ENCODE measurements at regions not wholly inside any gene's neighbourhood (a gene's known extent, or its start where the extent isn't known, plus 50 kb on each side); places are given as distances from the start of the nearest gene placed in this dataset.
A peak's percentile ranks its signal among the peaks of the same experiment; 100 is the strongest.

DNA sequence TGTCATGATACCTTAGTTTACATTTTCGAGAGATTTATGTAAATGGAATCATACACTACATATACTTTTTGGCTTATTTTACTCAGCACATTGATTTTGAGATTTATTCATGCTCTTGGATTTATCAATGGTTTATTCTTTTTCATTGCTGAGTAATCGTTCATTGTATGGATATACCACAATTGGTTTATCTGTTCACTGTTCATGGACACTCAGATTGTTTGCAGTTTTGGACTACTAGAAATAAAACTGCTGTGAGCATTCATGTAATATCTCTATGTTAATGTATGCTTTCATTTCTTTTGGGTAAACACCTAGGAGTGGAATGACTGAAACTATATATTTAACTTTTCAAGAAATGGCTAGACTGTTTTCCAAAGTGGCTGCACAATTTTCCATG is 550.9 kb upstream of the ADAMTS9 start:
- no peak overlapping the region for H3K4me3 ChIP-seq (ENCODE audit: low read depth, low read length)
- H3K9me3 ChIP-seq (ENCODE audit: control insufficient read depth, insufficient read depth, low read length), result no peaks in the 10 kb centered on the region
- H3K27ac ChIP-seq (ENCODE audit: low read depth, low read length), result no peak overlapping the region
- H3K27me3 ChIP-seq (ENCODE audit: control insufficient read depth, insufficient read depth, low read length), result no peaks in the 10 kb centered on the region
- H3K36me3 ChIP-seq (ENCODE audit: control insufficient read depth, insufficient read depth, low read length), result no peaks in the 10 kb centered on the region
- no peak for DNase-seq (ENCODE audit: low read depth in 4 of 6, low spot score in 6 of 6)
- no peaks in the 10 kb centered on the region for H3K4me1 ChIP-seq (ENCODE audit: control insufficient read depth, insufficient read depth, low read length)
- WGBS (ENCODE audit: insufficient coverage), result no CpG with 5 or more reads among the region's 2 CpGs

DNA sequence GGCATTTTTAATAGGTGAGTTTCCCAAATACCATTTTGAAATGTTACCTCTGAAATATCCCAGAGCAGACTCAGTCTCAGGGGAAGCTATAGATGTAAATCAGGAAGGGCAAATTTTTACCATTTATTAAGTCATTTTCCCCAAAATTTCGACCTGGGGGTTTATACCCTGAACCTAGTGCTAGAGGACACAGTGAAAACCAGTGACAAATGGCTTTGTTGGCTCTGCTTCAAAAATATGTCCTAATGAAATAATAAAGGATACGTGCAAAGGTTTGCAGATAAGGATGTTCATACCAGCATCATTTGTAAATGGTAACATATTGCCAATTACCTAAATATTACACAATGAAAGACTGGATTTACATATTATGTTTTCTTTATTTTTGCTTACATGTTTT is 546.7 kb upstream of the ADAMTS9 start:
- DNase-seq (ENCODE audit: low read depth in 4 of 6, low spot score in 6 of 6), result no peak
- Histone ChIP-seq H3K36me3 (ENCODE audit: control insufficient read depth, insufficient read depth, low read length) (no peaks in the 10 kb centered on the region), H3K27me3 (ENCODE audit: control insufficient read depth, insufficient read depth, low read length) (no peaks in the 10 kb centered on the region), H3K4me3 (ENCODE audit: low read depth, low read length) (no peak overlapping the region), H3K9me3 (ENCODE audit: control insufficient read depth, insufficient read depth, low read length) (no peaks in the 10 kb centered on the region), H3K4me1 (ENCODE audit: control insufficient read depth, insufficient read depth, low read length) (no peaks in the 10 kb centered on the region), H3K27ac (ENCODE audit: low read depth, low read length) (no peak overlapping the region)
- WGBS (ENCODE audit: insufficient coverage), result no CpG with 5 or more reads among the region's 2 CpGs

DNA sequence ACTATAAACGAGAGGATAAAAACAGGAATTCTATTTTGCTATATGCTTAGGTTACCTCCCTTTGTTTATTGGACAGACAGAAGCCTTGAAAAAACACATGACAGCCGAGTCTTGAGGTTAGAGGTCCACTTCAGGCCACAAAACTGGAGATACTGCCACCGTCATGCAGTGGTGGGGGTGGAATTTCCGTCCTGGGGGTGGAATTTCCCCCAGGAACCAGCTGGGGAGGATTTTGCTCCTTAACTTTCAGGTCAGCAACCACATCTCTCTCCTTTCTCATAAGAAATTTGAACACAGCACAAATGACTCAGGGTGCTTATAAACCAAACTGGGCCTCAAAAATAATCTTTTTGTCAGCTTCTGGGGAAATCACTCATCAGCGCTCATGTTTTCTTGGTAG is 545.8 kb upstream of the ADAMTS9 start:
- no peaks in the 10 kb centered on the region for H3K4me1 ChIP-seq (ENCODE audit: control insufficient read depth, insufficient read depth, low read length)
- H3K27me3 ChIP-seq (ENCODE audit: control insufficient read depth, insufficient read depth, low read length), result no peaks in the 10 kb centered on the region
- no peak overlapping the region for H3K4me3 ChIP-seq (ENCODE audit: low read depth, low read length)
- no CpG with 5 or more reads among the region's 5 CpGs for WGBS (ENCODE audit: insufficient coverage)
- no peaks in the 10 kb centered on the region for H3K9me3 ChIP-seq (ENCODE audit: control insufficient read depth, insufficient read depth, low read length)
- DNase-seq (ENCODE audit: low read depth in 4 of 6, low spot score in 6 of 6), result no peak
- no peak overlapping the region for H3K27ac ChIP-seq (ENCODE audit: low read depth, low read length)
- no peaks in the 10 kb centered on the region for H3K36me3 ChIP-seq (ENCODE audit: control insufficient read depth, insufficient read depth, low read length)

DNA sequence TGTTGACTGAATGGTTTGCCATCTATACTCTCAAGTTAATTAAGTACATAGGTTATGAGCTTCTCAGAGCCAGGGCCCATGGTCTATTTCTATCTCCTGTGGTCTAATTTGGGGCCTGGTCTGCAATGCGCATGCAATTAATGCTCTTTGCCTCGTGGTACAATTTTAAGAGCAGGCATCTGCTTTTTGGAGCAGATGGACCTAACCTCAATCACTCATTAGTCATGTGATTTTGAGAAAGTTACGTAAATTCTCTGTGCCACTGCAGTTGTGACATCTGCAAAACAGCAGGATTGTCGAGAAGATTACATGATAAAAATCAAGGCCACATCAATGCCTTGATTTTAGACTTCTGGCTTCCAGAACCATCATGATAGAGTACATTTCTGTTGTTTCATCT is 543.7 kb upstream of the ADAMTS9 start:
- Histone ChIP-seq H3K27ac (ENCODE audit: low read depth, low read length) (no peak overlapping the region), H3K4me3 (ENCODE audit: low read depth, low read length) (no peak overlapping the region), H3K27me3 (ENCODE audit: control insufficient read depth, insufficient read depth, low read length) (no peaks in the 10 kb centered on the region), H3K36me3 (ENCODE audit: control insufficient read depth, insufficient read depth, low read length) (no peaks in the 10 kb centered on the region), H3K9me3 (ENCODE audit: control insufficient read depth, insufficient read depth, low read length) (no peaks in the 10 kb centered on the region), H3K4me1 (ENCODE audit: control insufficient read depth, insufficient read depth, low read length) (no peaks in the 10 kb centered on the region)
- no peak for DNase-seq (ENCODE audit: low read depth in 4 of 6, low spot score in 6 of 6)
- WGBS (ENCODE audit: insufficient coverage), result 84% methylated on average over 4 of the region's 4 CpGs

DNA sequence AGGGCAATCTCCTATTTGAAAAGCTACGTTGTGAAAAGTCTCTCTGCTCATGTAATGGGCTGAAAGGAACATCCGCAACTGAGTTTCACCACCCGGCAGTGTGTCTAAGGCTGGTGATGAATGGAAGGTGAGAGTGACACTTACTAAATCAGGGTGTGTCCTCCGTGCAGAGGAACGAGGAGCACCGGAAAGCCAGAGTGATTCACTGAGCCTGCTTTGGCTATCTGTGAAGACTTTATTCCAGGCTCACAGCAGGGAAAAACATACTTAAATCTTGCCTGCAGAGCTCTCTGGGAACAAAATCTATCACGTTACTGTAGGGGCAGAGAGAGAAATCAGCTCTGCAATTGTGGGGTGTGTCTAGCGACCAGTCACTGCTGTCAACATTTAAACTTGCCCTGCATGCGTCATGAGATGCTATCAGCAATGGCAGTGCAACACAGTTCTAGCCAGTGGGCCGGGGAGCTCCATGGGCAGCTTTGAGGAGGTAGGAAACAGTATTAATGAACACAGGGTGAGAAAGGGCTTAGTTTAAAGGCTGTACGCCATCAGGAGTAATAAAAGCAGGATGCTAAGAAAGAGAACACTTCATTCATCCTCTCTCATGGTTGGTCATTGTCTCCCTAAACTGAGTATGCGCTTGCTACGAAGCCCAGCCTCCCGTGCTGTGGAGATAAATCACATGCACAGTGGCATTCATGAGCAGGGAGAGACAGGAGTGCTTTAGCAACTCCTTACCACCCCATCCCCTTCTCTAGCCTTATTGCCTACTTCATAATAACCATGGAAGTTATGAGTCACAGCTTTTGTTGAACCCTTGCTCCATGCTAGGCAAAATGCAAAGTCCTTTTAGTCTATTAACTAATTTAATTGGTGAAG is 542.7 kb upstream of the ADAMTS9 start:
- Histone ChIP-seq H3K27me3 (ENCODE audit: control insufficient read depth, insufficient read depth, low read length) (no peaks in the 10 kb centered on the region), H3K4me3 (ENCODE audit: low read depth, low read length) (no peak overlapping the region), H3K27ac (ENCODE audit: low read depth, low read length) (no peak overlapping the region), H3K9me3 (ENCODE audit: control insufficient read depth, insufficient read depth, low read length) (no peaks in the 10 kb centered on the region), H3K4me1 (ENCODE audit: control insufficient read depth, insufficient read depth, low read length) (no peaks in the 10 kb centered on the region), H3K36me3 (ENCODE audit: control insufficient read depth, insufficient read depth, low read length) (no peaks in the 10 kb centered on the region)
- WGBS (ENCODE audit: insufficient coverage), result 44% methylated on average over 11 of the region's 14 CpGs
- peak in 2 of 6 donors; percentile 26 to 32 for DNase-seq (ENCODE audit: low read depth in 4 of 6, low spot score in 6 of 6)

DNA sequence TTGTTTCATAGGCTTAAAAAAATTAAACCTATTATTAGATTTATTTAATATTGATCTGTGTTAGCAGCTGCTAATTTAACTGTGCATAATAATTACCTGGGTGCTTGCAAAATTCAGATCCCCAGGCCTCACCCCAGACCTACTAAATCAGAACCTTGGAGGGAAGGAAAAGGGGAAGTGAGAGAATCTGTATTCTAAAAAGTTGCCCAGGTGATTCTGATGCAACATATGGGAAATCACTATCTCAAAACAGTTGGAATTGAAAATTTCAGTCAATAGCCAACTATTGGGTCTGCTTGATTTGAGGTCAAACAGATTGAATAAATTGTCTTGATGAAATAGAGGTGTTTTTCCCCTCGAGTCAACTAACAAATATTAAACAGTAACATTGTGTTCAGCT is 538.5 kb upstream of the ADAMTS9 start:
- Histone ChIP-seq H3K27me3 (ENCODE audit: control insufficient read depth, insufficient read depth, low read length) (no peaks in the 10 kb centered on the region), H3K27ac (ENCODE audit: low read depth, low read length) (no peak overlapping the region), H3K36me3 (ENCODE audit: control insufficient read depth, insufficient read depth, low read length) (no peaks in the 10 kb centered on the region), H3K4me3 (ENCODE audit: low read depth, low read length) (no peak overlapping the region), H3K9me3 (ENCODE audit: control insufficient read depth, insufficient read depth, low read length) (no peaks in the 10 kb centered on the region), H3K4me1 (ENCODE audit: control insufficient read depth, insufficient read depth, low read length) (no peaks in the 10 kb centered on the region)
- DNase-seq (ENCODE audit: low read depth in 4 of 6, low spot score in 6 of 6), result no peak
- no CpG with 5 or more reads among the region's 1 CpG for WGBS (ENCODE audit: insufficient coverage)

DNA sequence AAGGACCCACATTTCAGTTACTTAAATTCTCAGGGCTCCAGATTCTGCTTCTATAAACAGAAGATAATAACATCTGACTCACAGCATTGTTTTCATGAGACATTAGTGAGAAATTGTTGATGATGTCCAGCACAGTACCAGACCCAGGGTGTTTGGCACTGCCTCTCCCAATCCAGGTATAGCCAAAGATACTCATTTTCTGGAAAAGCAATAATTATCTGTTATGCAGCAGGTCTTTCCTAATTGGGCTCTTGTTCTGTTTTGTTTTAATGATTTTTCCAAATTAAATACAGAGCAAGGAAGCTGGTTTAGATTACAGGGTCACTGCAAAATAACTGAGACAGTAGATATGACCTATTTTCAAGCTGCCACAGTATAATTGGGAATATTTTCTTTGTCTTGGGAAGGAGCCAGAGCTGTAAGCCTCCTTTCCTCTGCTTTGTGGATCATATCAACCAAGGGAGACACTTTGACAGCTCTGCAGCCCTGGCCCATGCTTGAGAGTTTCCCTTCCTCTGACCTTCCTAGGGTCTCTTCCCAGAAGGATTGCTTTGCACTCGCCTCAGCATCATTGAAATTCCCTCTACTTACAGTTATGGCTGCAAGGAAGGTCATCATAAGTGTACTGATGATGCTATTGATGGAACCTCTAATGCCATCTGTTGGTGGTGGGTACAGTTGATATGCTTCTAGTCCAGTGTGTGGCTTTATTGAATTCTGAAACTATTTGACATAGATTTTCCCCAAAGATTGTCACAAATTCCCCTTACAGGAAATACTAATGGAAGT is 522.4 kb upstream of the ADAMTS9 start:
- no peak overlapping the region for H3K27ac ChIP-seq (ENCODE audit: low read depth, low read length)
- DNase-seq (ENCODE audit: low read depth in 4 of 6, low spot score in 6 of 6), result peak in 1 of 6 donors; percentile 30
- no peak overlapping the region for H3K4me3 ChIP-seq (ENCODE audit: low read depth, low read length)
- H3K27me3 ChIP-seq (ENCODE audit: control insufficient read depth, insufficient read depth, low read length), result no peaks in the 10 kb centered on the region
- H3K4me1 ChIP-seq (ENCODE audit: control insufficient read depth, insufficient read depth, low read length), result no peaks in the 10 kb centered on the region
- no peaks in the 10 kb centered on the region for H3K9me3 ChIP-seq (ENCODE audit: control insufficient read depth, insufficient read depth, low read length)
- H3K36me3 ChIP-seq (ENCODE audit: control insufficient read depth, insufficient read depth, low read length), result no peaks in the 10 kb centered on the region
- no CpG with 5 or more reads among the region's 1 CpG for whole genome bisulfite sequencing (ENCODE audit: insufficient coverage)

DNA sequence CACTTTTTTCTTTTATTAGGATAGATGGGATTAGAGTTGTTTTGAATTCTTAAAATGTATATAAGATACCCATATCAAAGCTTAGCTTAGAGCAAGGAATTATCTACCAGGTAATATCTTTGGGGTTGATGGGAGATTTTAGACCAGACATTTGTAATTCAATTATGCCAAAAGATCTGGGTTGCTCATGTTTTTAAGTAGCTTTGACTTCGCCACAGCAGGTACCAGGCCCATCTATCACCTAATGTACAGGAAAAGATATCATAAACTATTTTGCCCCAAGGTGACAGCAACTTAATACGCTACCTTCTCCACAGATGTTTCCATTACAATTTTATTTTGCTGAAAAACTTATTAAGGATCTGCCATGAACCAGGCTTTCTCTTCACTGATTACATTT is 514.6 kb upstream of the ADAMTS9 start:
- H3K27me3 ChIP-seq (ENCODE audit: control insufficient read depth, insufficient read depth, low read length), result no peaks in the 10 kb centered on the region
- no peak for DNase-seq (ENCODE audit: low read depth in 4 of 6, low spot score in 6 of 6)
- H3K36me3 ChIP-seq (ENCODE audit: control insufficient read depth, insufficient read depth, low read length), result no peaks in the 10 kb centered on the region
- WGBS (ENCODE audit: insufficient coverage), result 100% methylated on average over 1 of the region's 2 CpGs
- H3K27ac ChIP-seq (ENCODE audit: low read depth, low read length), result no peak overlapping the region
- no peaks in the 10 kb centered on the region for H3K9me3 ChIP-seq (ENCODE audit: control insufficient read depth, insufficient read depth, low read length)
- no peak overlapping the region for H3K4me3 ChIP-seq (ENCODE audit: low read depth, low read length)
- H3K4me1 ChIP-seq (ENCODE audit: control insufficient read depth, insufficient read depth, low read length), result peaks cover 5% of the 10 kb centered on the region

DNA sequence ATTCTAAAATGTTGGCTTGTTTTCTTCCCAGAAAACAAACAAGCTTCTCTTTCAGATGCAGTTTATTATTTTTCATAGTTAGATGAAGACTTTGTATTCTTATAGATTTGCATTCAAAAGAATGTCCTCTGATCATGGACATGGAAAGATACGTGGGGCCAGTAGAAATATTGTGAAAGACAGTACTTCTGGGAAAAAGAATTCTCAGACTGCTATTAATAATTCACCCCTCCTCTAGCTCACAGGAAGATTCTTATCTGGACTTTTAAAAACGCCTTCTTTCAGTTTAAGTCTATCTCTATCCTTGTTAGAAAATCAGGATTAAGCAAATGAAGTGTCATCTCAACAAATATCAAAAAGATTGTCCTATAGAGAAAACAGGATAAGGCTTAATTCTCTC is 514.1 kb upstream of the ADAMTS9 start:
- no peaks in the 10 kb centered on the region for H3K9me3 ChIP-seq (ENCODE audit: control insufficient read depth, insufficient read depth, low read length)
- no peaks in the 10 kb centered on the region for H3K36me3 ChIP-seq (ENCODE audit: control insufficient read depth, insufficient read depth, low read length)
- H3K27ac ChIP-seq (ENCODE audit: low read depth, low read length), result no peak overlapping the region
- no peak overlapping the region for H3K4me3 ChIP-seq (ENCODE audit: low read depth, low read length)
- H3K27me3 ChIP-seq (ENCODE audit: control insufficient read depth, insufficient read depth, low read length), result no peaks in the 10 kb centered on the region
- peaks cover 5% of the 10 kb centered on the region for H3K4me1 ChIP-seq (ENCODE audit: control insufficient read depth, insufficient read depth, low read length)
- WGBS (ENCODE audit: insufficient coverage), result no CpG with 5 or more reads among the region's 2 CpGs
- no peak for DNase-seq (ENCODE audit: low read depth in 4 of 6, low spot score in 6 of 6)
